Breast epithelium (tissue), 3 donors: ENCODE measurements at regions not wholly inside any gene's neighbourhood (a gene's known extent, or its start where the extent isn't known, plus 50 kb on each side); places are given as distances from the start of the nearest gene placed in this dataset.

Experiments
- CTCF ChIP-seq, 3 donors: fragments of 450-650 bp; IDR thresholded peaks; one replicate each; pipeline ENCODE4 v1.5.1; 2016 to 2017; ENCODE audit warnings: antibody characterized with exemption in 3 of 3, mild to moderate bottlenecking in 3 of 3, moderate library complexity in 3 of 3
- POLR2A ChIP-seq: fragments of 450-650 bp; IDR thresholded peaks from one replicate; pipeline ENCODE4 v1.6.1; 2016; ENCODE audit warnings: antibody characterized with exemption, mild to moderate bottlenecking, moderate library complexity
- POLR2AphosphoS5 ChIP-seq, 3 donors: sonication (generic); formaldehyde crosslinking; IDR thresholded peaks; one replicate each; pipeline ENCODE4 v1.6.1; 2017; ENCODE audit warnings: antibody characterized with exemption in 3 of 3

GRCh38 chr2:65952966-65953761 is 481.8 kb upstream of the MEIS1 start:
- TF ChIP-seq CTCF (IDR thresholded peaks at IDR 0.05) (no peak), POLR2A (no peak), POLR2AphosphoS5 (IDR thresholded peaks at IDR 0.05) (no peak)
